ENCODE measurements at regions not wholly inside any gene's neighbourhood (a gene's known extent, or its start where the extent isn't known, plus 50 kb on each side); places are given as distances from the start of the nearest gene placed in this dataset.

DNA sequence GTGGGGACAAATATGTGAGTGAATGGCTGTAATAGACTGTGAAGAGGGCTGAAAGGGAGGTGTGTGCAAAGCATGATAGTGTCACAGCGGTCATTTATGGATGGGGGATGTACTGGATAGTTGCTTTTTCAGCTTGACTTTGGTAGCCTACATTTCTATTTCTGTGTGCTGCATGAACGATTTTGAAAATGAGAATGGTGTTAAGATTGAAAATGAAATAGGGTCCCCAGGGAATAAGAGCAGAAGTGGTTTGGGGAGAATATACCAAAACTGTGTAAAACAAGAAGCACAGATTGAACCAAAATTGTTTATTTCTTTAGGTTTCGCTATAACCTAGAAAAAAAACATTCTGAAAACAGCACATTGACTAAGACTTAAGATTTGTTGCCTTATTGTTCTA, 58.8 kb upstream of the CLNK start:
- no peak overlapping the region for H3K4me3 ChIP-seq (ENCODE audit: low read depth, low read length)
- ChIA-PET POLR2A (no interaction called here), CTCF (interaction anchor here (1.1 kb wide), 1 partner anchor 10 kb away, joined by 3 read pairs; no protein-coding TSS in a partner anchor)
- no peak for DNase-seq (ENCODE audit: low read depth, low spot score)
- TF ChIP-seq, protein P1, sequence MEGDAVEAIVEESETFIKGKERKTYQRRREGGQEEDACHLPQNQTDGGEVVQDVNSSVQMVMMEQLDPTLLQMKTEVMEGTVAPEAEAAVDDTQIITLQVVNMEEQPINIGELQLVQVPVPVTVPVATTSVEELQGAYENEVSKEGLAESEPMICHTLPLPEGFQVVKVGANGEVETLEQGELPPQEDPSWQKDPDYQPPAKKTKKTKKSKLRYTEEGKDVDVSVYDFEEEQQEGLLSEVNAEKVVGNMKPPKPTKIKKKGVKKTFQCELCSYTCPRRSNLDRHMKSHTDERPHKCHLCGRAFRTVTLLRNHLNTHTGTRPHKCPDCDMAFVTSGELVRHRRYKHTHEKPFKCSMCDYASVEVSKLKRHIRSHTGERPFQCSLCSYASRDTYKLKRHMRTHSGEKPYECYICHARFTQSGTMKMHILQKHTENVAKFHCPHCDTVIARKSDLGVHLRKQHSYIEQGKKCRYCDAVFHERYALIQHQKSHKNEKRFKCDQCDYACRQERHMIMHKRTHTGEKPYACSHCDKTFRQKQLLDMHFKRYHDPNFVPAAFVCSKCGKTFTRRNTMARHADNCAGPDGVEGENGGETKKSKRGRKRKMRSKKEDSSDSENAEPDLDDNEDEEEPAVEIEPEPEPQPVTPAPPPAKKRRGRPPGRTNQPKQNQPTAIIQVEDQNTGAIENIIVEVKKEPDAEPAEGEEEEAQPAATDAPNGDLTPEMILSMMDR (IDR thresholded peaks at IDR 0.05; ENCODE audit: insufficient read depth, low read length, missing control alignments) = no peak

DNA sequence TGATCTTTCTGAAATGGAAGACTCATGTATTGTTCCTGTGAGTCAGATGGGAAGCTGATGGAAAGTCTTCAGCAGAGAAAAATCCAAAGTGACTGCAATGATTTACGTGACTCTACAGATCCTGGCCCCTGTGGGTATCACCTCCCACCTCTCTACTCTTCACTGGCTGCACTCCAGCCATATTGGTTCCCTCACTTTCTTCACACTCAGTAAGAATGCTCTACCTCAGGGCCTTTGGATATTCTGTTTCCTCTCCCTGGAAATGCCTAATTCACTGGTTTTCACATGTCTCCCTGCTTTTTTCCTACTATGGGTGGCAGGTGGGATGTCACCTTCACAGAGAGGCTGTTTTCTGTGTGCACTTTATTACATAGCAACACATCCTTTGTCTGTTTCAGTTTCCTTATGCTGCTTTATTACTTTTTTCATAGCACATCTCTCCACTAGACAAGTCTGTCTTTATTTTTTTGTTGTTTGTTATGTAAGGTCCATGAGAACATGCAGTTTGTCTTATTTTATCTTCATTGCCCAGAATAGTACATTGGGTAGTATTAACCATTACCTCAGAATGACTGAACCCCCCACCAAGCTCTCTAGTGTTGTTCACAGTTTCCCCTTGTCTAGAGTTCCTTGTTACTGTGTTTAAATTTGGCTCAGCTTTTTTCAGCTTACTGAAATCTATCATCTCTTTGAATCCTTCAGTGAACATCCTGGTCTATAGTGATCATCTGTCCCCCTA, 57.6 kb upstream of the CLNK start:
- no peak for DNase-seq (ENCODE audit: low read depth, low spot score)
- ChIA-PET POLR2A (no interaction called here), CTCF (interaction anchor here (1.1 kb wide), 1 partner anchor 11 kb away, joined by 3 read pairs; no protein-coding TSS in a partner anchor)
- H3K4me3 ChIP-seq (ENCODE audit: low read depth, low read length) = no peak overlapping the region
- TF ChIP-seq, protein P1 (IDR thresholded peaks at IDR 0.05; ENCODE audit: insufficient read depth, low read length, missing control alignments) = no peak

DNA sequence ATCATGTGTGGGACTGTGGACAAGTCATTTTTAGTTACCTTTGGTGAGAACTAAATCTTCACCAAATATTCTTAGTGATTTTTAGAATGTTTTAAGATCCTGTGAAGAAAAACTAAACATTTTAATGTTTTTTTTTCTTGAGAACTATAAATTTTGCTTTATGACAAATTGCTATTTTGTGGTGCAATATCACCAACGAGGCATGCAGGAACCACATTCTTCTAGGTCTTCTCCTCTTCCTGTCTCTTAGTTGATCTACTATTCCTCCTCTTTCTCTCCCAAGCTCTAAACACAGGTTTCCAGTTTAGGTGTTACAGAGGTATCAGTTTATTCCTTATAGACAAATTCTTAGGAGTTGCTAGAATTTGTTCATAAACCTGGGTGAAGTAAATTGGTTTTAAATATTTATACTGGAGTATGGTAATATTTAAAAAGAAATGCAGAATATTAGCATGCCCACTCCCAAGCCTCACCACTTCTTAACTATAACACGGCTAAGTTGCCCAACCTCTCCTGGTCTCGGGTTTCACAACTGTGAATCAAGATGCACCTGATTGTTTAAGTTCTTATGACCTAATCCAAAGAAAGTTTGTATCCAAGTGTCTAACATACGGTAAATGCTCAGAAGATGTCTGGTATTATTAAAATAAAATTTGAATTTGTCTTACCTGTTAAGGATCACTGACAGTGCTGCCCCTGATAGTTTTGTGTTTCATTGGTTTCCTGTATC, 56.5 kb upstream of the CLNK start:
- no peak for DNase-seq (ENCODE audit: low read depth, low spot score)
- CTCF ChIA-PET = interaction anchor here (1.2 kb wide), 1 partner anchor 21 kb away, joined by 3 read pairs; no protein-coding TSS in a partner anchor

DNA sequence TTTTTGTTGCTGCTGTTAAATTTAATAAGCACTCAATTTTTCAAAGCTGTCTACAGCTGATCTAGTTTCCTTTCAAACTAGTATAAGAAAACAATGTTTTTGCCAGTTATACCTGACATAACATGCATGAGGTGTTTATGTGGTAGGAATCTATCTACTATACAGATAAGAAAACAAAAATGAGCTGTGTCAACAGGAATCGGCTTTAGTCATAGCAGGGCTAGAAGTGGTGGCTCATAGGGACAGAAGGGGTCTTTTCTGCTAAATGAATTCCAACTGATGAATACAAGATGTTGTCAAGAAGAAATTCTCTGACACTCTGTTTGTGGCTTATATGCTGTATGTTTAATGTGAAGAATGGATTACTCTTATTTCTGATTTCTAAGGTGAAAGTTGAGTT, 55.7 kb upstream of the CLNK start:
- no peak overlapping the region for H3K4me3 ChIP-seq (ENCODE audit: low read depth, low read length)
- TF ChIP-seq, protein P1 (IDR thresholded peaks at IDR 0.05; ENCODE audit: insufficient read depth, low read length, missing control alignments) = no peak
- ChIA-PET POLR2A (no interaction called here), CTCF (interaction anchor here (1.2 kb wide), 1 partner anchor 22 kb away, joined by 3 read pairs; no protein-coding TSS in a partner anchor)
- DNase-seq (ENCODE audit: low read depth, low spot score) = no peak

More for the DNA sequence above, 56.5 kb upstream of the CLNK start:
- H3K4me3 ChIP-seq (ENCODE audit: low read depth, low read length) = no peak overlapping the region
- POLR2A ChIA-PET = no interaction called here
- TF ChIP-seq, protein P1 (IDR thresholded peaks at IDR 0.05; ENCODE audit: insufficient read depth, low read length, missing control alignments) = no peak

DNA sequence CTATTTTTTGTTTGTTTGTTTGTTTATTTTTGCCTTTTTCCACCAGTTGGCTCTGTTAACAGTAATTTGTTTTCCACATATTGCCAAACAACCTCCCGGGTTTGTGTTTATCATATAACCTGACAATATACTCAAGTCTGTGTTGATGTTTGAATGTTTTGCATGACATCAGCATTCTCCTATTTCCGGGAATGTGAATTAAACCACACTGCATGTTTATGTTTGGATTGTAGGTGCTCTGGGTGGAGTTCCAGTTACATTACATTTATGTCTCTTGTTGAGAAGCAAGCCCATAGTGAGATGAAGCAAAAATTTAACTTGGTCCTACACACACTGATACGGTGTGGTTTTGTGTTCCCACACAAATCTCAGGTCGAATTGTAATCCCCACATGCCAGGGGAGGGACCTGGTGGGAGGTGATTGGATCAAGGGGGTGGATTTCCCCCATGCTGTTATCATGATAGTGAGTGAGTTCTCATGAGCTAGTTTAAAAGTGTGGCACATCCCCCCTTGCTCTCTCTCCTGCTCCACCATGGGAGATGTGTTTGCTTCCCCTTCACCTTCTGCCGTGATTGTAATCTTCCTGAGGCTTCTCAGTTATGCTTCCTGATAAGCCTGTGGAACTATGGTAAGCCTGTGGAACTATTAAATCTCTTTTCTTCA, 54.4 kb upstream of the CLNK start:
- H3K4me3 ChIP-seq (ENCODE audit: low read depth, low read length) = no peak overlapping the region
- ChIA-PET CTCF (no interaction called here), POLR2A (no interaction called here)
- TF ChIP-seq, protein P1 (IDR thresholded peaks at IDR 0.05; ENCODE audit: insufficient read depth, low read length, missing control alignments) = no peak
- DNase-seq (ENCODE audit: low read depth, low spot score) = no peak

DNA sequence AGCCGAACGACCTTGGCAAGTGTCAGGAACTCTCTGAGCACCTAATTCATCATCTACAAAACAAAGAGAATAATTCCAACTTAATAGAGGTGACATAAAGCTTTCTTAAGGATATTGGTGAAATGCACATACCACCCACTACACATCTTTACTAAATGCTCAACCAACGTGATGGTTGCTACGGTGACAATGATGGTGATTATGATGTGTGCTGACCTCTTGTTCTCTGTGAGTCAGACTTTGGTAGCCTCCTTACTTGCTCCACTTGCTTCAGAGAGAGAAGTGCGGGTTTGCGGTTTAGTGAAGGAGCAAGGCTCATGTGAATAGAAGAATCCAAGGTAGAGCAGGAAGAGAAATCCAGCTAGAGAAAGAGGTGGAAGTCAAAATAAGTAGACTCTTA, 52.8 kb upstream of the CLNK start:
- POLR2A ChIA-PET = no interaction called here
- TF ChIP-seq, protein P1 (IDR thresholded peaks at IDR 0.05; ENCODE audit: insufficient read depth, low read length, missing control alignments) = no peak
- no peak for DNase-seq (ENCODE audit: low read depth, low spot score)
- CTCF ChIA-PET = no interaction called here
- H3K4me3 ChIP-seq (ENCODE audit: low read depth, low read length) = no peak overlapping the region

Data from AG04449 (cell line).